Skeletal muscle satellite cell (primary cell): ENCODE measurements at regions not wholly inside any gene's neighbourhood (a gene's known extent, or its start where the extent isn't known, plus 50 kb on each side); places are given as distances from the start of the nearest gene placed in this dataset.
"Not testable (repeated sequence)": the region's sequence is repeated elsewhere in the genome, so short reads cannot be mapped to it uniquely, and the experiment has no call there.

ENCODE experiments used
- H3K27me3 ChIP-seq: 2 replicates; pipeline ENCODE4 v1.7.0; 2013; ENCODE audit warnings: low read length; ENCODE audit not compliant: control insufficient read depth, insufficient read depth
- H3K36me3 ChIP-seq: 2 replicates; pipeline ENCODE4 v1.7.0; 2013; ENCODE audit warnings: mild to moderate bottlenecking, control low read depth, low read length; ENCODE audit not compliant: insufficient read depth
- H3K4me1 ChIP-seq: 2 replicates; pipeline ENCODE4 v1.7.0; 2013; ENCODE audit warnings: low read length; ENCODE audit not compliant: control insufficient read depth, insufficient read depth
- H3K4me2 ChIP-seq: 2 replicates; pipeline ENCODE4 v1.7.0; 2013; ENCODE audit warnings: mild to moderate bottlenecking, low read length
- H3K4me3 ChIP-seq: 2 replicates; pipeline ENCODE4 v1.7.0; 2013; ENCODE audit warnings: low read length
- H3K9ac ChIP-seq: 2 replicates; pipeline ENCODE4 v1.7.0; 2013; ENCODE audit warnings: mild to moderate bottlenecking, low read depth, low read length, moderate library complexity
- H3K9me3 ChIP-seq: replicated peaks from 2 replicates; pipeline ENCODE4 v1.7.0; 2013; ENCODE audit warnings: mild to moderate bottlenecking, control low read depth, low read length

DNA sequence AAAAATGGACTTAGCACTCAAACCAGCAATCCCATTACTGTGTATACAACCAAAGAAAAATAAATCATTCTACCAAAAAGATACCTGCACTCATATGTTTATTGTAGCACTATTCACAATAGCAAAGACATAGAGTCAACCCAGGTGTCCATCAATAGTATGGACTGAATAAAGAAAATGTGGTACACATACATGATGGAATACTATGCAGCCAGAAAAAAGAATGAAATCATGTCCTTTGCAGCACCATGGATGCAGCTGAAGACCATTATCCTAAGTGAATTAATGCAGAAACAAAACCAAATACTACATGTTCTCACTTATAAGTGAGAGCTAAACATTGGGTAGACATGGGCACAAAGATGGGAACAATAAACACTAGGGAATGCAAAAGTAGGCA, 236.8 kb upstream of the POU5F2 start:
- Histone ChIP-seq H3K9me3 (peaks cover 3% of the 10 kb centered on the region), H3K4me1 (no peaks in the 10 kb centered on the region), H3K9ac (no peak overlapping the region), H3K4me2 (no peak overlapping the region), H3K27me3 (no peaks in the 10 kb centered on the region), H3K4me3 (no peak overlapping the region), H3K36me3 (peaks cover 3% of the 10 kb centered on the region)

DNA sequence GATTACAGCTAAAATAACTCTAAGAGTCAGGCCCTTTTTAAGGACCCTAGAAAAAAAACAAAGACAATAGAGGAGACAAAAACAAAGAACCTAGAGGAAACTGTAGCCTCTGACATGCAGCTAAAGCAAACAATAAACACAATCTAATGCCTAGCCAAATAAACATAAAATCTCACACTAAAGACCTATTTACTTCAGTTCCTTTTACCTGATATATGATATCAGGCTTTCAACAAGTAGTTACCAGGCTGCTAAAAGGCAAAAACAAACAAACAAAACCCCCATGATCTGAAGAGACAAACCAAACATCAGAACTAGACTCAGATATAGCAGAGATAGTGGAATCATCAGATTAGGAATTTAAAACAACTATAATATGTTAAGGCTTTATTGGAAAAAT, 226.5 kb upstream of the POU5F2 start:
- Histone ChIP-seq H3K4me2 (no peak overlapping the region), H3K27me3 (no peaks in the 10 kb centered on the region), H3K9ac (no peak overlapping the region), H3K4me3 (no peak overlapping the region), H3K9me3 (no peaks in the 10 kb centered on the region), H3K36me3 (no peaks in the 10 kb centered on the region), H3K4me1 (no peaks in the 10 kb centered on the region)

DNA sequence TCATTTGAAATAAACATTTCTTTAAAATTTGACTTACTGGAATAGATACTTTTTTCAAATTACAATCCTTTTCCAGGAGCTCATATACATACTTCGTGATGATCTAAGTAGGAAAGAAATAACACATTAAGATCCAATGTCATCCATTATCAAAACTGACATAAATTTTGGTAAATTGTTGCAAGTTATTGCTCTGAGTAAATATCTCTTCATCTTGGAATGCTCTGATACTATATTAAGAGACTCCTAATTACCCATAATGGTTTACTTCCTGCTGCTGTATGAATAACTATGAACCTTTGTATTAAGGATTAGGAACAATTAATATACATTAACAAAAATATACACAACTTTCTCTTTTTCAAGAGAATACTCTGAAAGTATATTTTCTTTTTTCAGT, 223.0 kb upstream of the POU5F2 start:
- H3K4me3 ChIP-seq: no peak overlapping the region
- no peaks in the 10 kb centered on the region for H3K27me3 ChIP-seq
- H3K4me1 ChIP-seq: no peaks in the 10 kb centered on the region
- H3K4me2 ChIP-seq: no peak overlapping the region
- no peaks in the 10 kb centered on the region for H3K36me3 ChIP-seq
- H3K9me3 ChIP-seq: no peaks in the 10 kb centered on the region
- H3K9ac ChIP-seq: no peak overlapping the region

DNA sequence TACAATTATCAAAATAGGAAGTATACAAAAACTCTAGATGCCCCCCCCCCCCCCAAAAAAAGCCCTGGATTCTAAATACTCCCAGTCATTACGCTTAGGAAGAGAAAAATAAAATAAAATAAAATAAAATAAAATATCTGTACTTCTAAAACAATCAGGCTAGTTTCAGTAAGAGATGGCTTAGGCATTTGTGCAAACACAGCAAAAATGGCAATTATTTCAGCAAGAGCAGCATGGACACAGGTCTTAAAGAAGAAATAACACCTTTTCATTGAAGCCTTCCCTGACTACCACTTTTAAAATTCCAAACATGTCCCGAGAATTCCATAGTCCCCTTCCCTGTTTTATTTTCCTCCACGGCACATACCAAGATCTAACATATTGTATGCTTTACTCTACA, 218.6 kb upstream of the POU5F2 start:
- Histone ChIP-seq H3K4me3 (no peak overlapping the region), H3K4me2 (no peak overlapping the region), H3K4me1 (no peaks in the 10 kb centered on the region), H3K27me3 (no peaks in the 10 kb centered on the region), H3K9ac (no peak overlapping the region), H3K9me3 (no peaks in the 10 kb centered on the region), H3K36me3 (no peaks in the 10 kb centered on the region)

DNA sequence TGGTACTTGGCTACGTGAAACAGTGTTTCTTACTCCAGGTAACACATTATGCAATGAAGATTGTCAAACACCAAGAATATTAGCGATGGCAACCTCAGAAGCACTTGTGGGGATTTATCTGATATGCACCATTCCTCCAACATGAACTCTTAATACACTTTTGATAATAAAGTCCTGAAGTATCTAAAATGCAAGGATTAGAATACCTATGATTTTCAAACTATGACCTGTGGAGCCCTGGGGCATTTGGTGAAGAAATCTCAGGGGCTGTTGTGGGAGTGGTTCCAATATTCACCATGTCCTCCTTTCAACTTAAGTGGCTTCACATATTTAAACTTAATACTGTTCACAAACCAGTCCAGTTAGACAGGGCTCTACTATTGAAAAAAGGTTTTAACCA, 214.6 kb upstream of the POU5F2 start:
- no peak overlapping the region for H3K9ac ChIP-seq
- no peaks in the 10 kb centered on the region for H3K4me1 ChIP-seq
- H3K27me3 ChIP-seq: no peaks in the 10 kb centered on the region
- no peak overlapping the region for H3K4me2 ChIP-seq
- H3K9me3 ChIP-seq: no peaks in the 10 kb centered on the region
- H3K4me3 ChIP-seq: no peak overlapping the region
- no peaks in the 10 kb centered on the region for H3K36me3 ChIP-seq

GRCh38 chr5:93954421-93955069, 213.1 kb upstream of the POU5F2 start:
- no peaks in the 10 kb centered on the region for H3K27me3 ChIP-seq

GRCh38 chr5:93953442-93953841, 212.0 kb upstream of the POU5F2 start:
- no peak overlapping the region for H3K4me3 ChIP-seq
- no peaks in the 10 kb centered on the region for H3K27me3 ChIP-seq
- H3K9ac ChIP-seq: no peak overlapping the region

More at GRCh38 chr5:93954421-93955069, 213.1 kb upstream of the POU5F2 start:
- no peaks in the 10 kb centered on the region for H3K36me3 ChIP-seq
- no peaks in the 10 kb centered on the region for H3K4me1 ChIP-seq
- H3K4me2 ChIP-seq: no peak overlapping the region
- H3K9ac ChIP-seq: no peak overlapping the region
- no peaks in the 10 kb centered on the region for H3K9me3 ChIP-seq
- no peak overlapping the region for H3K4me3 ChIP-seq

GRCh38 chr5:93941897-93942296, 200.5 kb upstream of the POU5F2 start:
- H3K4me3 ChIP-seq: no peak overlapping the region
- no peaks in the 10 kb centered on the region for H3K27me3 ChIP-seq
- no peak overlapping the region for H3K4me2 ChIP-seq
- no peaks in the 10 kb centered on the region for H3K4me1 ChIP-seq
- H3K36me3 ChIP-seq: no peaks in the 10 kb centered on the region
- H3K9me3 ChIP-seq: no peaks in the 10 kb centered on the region
- no peak overlapping the region for H3K9ac ChIP-seq

More at GRCh38 chr5:93953442-93953841, 212.0 kb upstream of the POU5F2 start:
- Histone ChIP-seq H3K36me3 (no peaks in the 10 kb centered on the region), H3K9me3 (no peaks in the 10 kb centered on the region), H3K4me1 (no peaks in the 10 kb centered on the region), H3K4me2 (no peak overlapping the region)

DNA sequence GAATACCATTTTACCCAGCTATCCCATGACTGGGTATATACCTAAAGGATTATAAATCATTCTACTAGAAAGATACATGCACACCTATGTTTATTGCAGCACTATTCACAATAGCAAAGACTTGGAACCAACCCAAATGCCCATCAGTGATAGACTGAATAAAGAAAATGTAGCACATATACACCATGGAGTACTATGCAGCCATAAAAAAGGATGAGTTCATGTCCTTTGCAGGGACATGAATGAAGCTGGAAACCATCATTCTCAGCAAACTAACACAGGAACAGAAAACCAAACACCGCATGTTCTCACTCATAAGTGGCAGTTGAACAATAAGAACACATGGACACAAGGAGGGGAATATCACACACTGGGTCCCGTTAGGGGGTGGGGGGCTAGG, 191.9 kb upstream of the POU5F2 start:
- H3K4me3 ChIP-seq, H3K9me3 ChIP-seq, H3K4me1 ChIP-seq, H3K36me3 ChIP-seq, H3K9ac ChIP-seq, H3K27me3 ChIP-seq, H3K4me2 ChIP-seq: not testable (repeated sequence)

- H3K4me2 ChIP-seq: no peak overlapping the region
- no peaks in the 10 kb centered on the region for H3K9me3 ChIP-seq
- no peaks in the 10 kb centered on the region for H3K27me3 ChIP-seq
- H3K4me1 ChIP-seq: peaks cover 4% of the 10 kb centered on the region
- no peaks in the 10 kb centered on the region for H3K36me3 ChIP-seq
- no peak overlapping the region for H3K9ac ChIP-seq
- H3K4me3 ChIP-seq: no peak overlapping the region
Observed at GRCh38 chr5:93930098-93930497, 188.7 kb upstream of the POU5F2 start.

DNA sequence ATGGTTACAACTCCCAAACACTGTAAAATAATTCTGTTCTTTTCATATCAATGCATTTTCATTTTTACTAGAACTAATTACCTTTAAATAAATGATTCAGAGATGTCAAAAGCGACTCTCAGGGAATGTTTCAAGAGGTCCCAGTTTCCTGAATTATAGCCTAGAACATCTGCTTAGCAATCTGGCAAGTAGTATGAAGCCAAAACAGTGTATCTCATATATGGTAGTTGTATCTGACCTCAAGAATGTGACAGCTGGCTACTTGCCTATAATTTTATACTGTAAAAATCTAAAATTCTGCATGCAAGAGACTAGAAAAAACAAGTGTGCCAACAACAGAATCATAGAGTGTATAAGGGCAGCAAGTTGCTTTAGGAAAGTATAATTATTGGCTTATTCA, 187.7 kb upstream of the POU5F2 start:
- no peak overlapping the region for H3K4me3 ChIP-seq
- no peaks in the 10 kb centered on the region for H3K27me3 ChIP-seq
- H3K4me2 ChIP-seq: no peak overlapping the region
- no peak overlapping the region for H3K9ac ChIP-seq
- H3K4me1 ChIP-seq: peaks cover 4% of the 10 kb centered on the region
- H3K36me3 ChIP-seq: no peaks in the 10 kb centered on the region
- no peaks in the 10 kb centered on the region for H3K9me3 ChIP-seq

DNA sequence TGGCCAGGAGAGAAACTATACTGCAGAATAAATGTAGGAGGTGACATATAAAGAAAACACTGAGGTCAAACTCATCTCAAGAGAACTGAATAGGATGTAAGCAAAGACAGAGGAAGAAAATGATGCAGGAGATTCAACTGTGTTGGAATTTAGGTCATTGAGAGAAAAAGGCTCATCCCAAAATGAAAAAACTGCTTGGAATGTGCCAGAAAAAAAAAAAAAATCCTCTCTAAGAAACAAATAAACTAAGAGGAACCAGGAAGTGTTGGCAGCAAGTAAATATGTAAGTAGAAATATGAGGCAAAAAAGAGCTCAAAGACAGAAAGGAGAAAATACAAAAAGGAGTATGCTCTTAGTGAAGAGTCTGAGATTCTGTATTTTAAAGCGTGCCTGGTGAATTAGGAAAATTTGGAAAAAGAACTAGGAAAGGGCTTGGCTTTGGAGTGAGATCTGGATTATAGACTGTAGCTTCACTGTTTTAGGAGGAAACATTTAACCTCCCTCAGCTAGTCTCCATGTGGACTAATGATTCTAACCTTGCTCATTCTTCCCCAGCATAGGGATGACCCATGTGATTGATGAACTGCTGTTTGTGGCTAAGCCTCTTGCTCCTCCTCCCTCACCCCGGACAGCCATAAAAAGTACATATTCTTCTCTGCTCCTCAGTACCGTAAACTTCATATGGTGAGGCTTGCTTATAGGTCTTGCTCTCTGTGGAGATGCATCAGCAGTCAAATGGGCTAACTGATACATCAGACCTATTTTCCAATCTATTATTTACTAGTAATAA, 185.6 kb upstream of the POU5F2 start:
- no peak overlapping the region for H3K9ac ChIP-seq
- H3K36me3 ChIP-seq: no peaks in the 10 kb centered on the region
- no peaks in the 10 kb centered on the region for H3K27me3 ChIP-seq
- peaks cover 4% of the 10 kb centered on the region for H3K4me1 ChIP-seq
- H3K4me3 ChIP-seq: no peak overlapping the region
- H3K9me3 ChIP-seq: no peaks in the 10 kb centered on the region
- H3K4me2 ChIP-seq: no peak overlapping the region
